ENCODE measurements at regions not wholly inside any gene's neighbourhood (a gene's known extent, or its start where the extent isn't known, plus 50 kb on each side); places are given as distances from the start of the nearest gene placed in this dataset.

GRCh38 chr1:73948055-73948454 lies 249.9 kb downstream of the LRRIQ3 start:
- TF ChIP-seq GATA2 (IDR thresholded peaks at IDR 0.05; ENCODE audit: low read depth, low read length) (no peak), GATA3 (IDR thresholded peaks at IDR 0.05; ENCODE audit: low read depth, low read length) (no peak)

Data from SH-SY5Y (cell line).